GM12878 (cell line): ENCODE measurements at regions not wholly inside any gene's neighbourhood (a gene's known extent, or its start where the extent isn't known, plus 50 kb on each side); places are given as distances from the start of the nearest gene placed in this dataset.

ENCODE experiments used
- ATAC-seq: fragments of 200-7000 bp; cut with Tn5 transposase; 3 replicates; pipeline ENCODE4 v1.9.1; 2020; ENCODE audit warnings: mild to moderate bottlenecking, moderate library complexity
- BruUV-seq: library from RNA; stranded (reverse); fragments of 400-500 nt; replicated peaks from 2 replicates; lab custom pipeline; 2021; lab: Mats Ljungman, UMichigan
- CTCF ChIA-PET: fragments of 300-600 bp; sonication (Branson Sonifier 250); formaldehyde crosslinking; extraction: SDS; loops from one replicate; lab custom pipeline; 2021; ENCODE audit warnings: inconsistent platforms; lab: Yijun Ruan, JAX
- POLR2A ChIA-PET: fragments of 350-600 bp; formaldehyde crosslinking; extraction: SDS; loops from one replicate; lab custom pipeline; 2021; ENCODE audit warnings: inconsistent platforms; lab: Charles Lee
- RAD21 ChIA-PET: fragments of 300-600 bp; sonication (Branson Sonifier 250); formaldehyde crosslinking; loops from one replicate; lab custom pipeline; 2023; ENCODE audit warnings: antibody characterized with exemption; ENCODE audit not compliant: unreplicated experiment; lab: Charles Lee
- SMC1A ChIA-PET: fragments of 300-600 bp; sonication (Branson Sonifier 250); formaldehyde crosslinking; loops from one replicate; lab custom pipeline; 2023; ENCODE audit not compliant: unreplicated experiment, uncharacterized antibody; lab: Charles Lee
- DNase-seq: peaks from one replicate; pipeline ENCODE4 v3.0.0-alpha.2; 2011; ENCODE audit warnings: low read depth, low spot score
- FAIRE-seq: peaks from 3 replicates; lab custom pipeline; 2011; peaks lifted over from hg19 to GRCh38; lab: Jason Lieb, UNC
- H2AFZ ChIP-seq: 2 replicates; pipeline ENCODE4 v1.6.0; 2011; ENCODE audit warnings: low read depth, low read length, control low read depth; ENCODE audit not compliant: control insufficient read depth
- H3K27ac ChIP-seq: 2 replicates; pipeline ENCODE4 v1.5.1; 2011; ENCODE audit warnings: control low read depth; ENCODE audit not compliant: control insufficient read depth, insufficient read depth
- H3K27me3 ChIP-seq, 2 experiments: replicated peaks in 1 of 2; 2 replicates each; pipeline versions ENCODE4 v1.6.0 to v1.6.1; 2011; ENCODE audit warnings: low read length in 1 of 2; ENCODE audit not compliant: control insufficient read depth in 2 of 2, insufficient read depth in 2 of 2
- H3K36me3 ChIP-seq, 2 experiments: 2 replicates each; pipeline ENCODE4 v1.5.1; 2011; ENCODE audit warnings: low read length in 1 of 2; ENCODE audit not compliant: control insufficient read depth in 2 of 2, insufficient read depth in 2 of 2
- H3K4me1 ChIP-seq: 2 replicates; pipeline ENCODE4 v1.6.1; 2011; ENCODE audit warnings: mild to moderate bottlenecking, low read length, moderate library complexity, mixed read lengths; ENCODE audit not compliant: control insufficient read depth, insufficient read depth
- H3K4me2 ChIP-seq: 2 replicates; pipeline ENCODE4 v1.6.0; 2011; ENCODE audit warnings: control low read depth; ENCODE audit not compliant: control insufficient read depth, insufficient read depth
- H3K4me3 ChIP-seq: fragments of 200-600 bp; sonication (generic); 2 replicates; pipeline ENCODE4 v1.5.1; 2016
- H3K79me2 ChIP-seq: 2 replicates; pipeline ENCODE4 v1.6.0; 2011; ENCODE audit warnings: low read length; ENCODE audit not compliant: control insufficient read depth, insufficient read depth
- H3K9ac ChIP-seq: 2 replicates; pipeline ENCODE4 v1.8.0; 2011; ENCODE audit warnings: low read length, control low read depth, mixed read lengths; ENCODE audit not compliant: control insufficient read depth, insufficient read depth
- H3K9me3 ChIP-seq: replicated peaks from 3 replicates; pipeline ENCODE4 v1.5.1; 2011; ENCODE audit warnings: mild to moderate bottlenecking, low read length; ENCODE audit not compliant: control insufficient read depth, insufficient read depth
- H4K20me1 ChIP-seq: 2 replicates; pipeline ENCODE4 v1.6.0; 2011; ENCODE audit not compliant: control insufficient read depth, insufficient read depth
- CHD4 ChIP-seq: fragments of 200-600 bp; sonication (generic); IDR thresholded peaks from 2 replicates; pipeline ENCODE4 v1.6.1; 2016; ENCODE audit warnings: mild to moderate bottlenecking
- CREM ChIP-seq: IDR thresholded peaks from 2 replicates; pipeline ENCODE4 v1.6.1; 2014; ENCODE audit warnings: antibody characterized with exemption, low read depth
- GATAD2B ChIP-seq: fragments of 450-650 bp; conservative IDR thresholded peaks from 2 replicates; pipeline ENCODE4 v1.6.1; 2017; ENCODE audit warnings: low read depth, mild to moderate bottlenecking, moderate library complexity
- IKZF1 ChIP-seq: fragments of 450-650 bp; conservative IDR thresholded peaks from 2 replicates; pipeline ENCODE4 v1.6.1; 2017; ENCODE audit warnings: antibody characterized with exemption, mild to moderate bottlenecking
- NR2F1 ChIP-seq: fragments of 450-650 bp; conservative IDR thresholded peaks from 2 replicates; pipeline ENCODE4 v1.6.1; 2017; ENCODE audit warnings: mild to moderate bottlenecking
- RAD21 ChIP-seq: IDR thresholded peaks from 2 replicates; pipeline ENCODE4 v1.6.1; 2011; ENCODE audit warnings: mild to moderate bottlenecking, low read depth, low read length, moderate library complexity; ENCODE audit not compliant: insufficient read depth
- TCF12 ChIP-seq: IDR thresholded peaks from 2 replicates; pipeline ENCODE4 v1.6.1; 2011; ENCODE audit warnings: low read depth, mild to moderate bottlenecking, low read length
- TCF7 ChIP-seq: IDR thresholded peaks from 2 replicates; pipeline ENCODE4 v1.6.1; 2014; ENCODE audit warnings: antibody characterized with exemption, borderline replicate concordance
- YY1 ChIP-seq: IDR thresholded peaks from 2 replicates; pipeline ENCODE4 v1.6.1; 2011; ENCODE audit warnings: low read depth, mild to moderate bottlenecking, low read length
- ZNF274 ChIP-seq: IDR thresholded peaks from one replicate; pipeline ENCODE4 v1.8.0; 2011; ENCODE audit not compliant: insufficient read length, insufficient read depth
- WGBS: methylation state at CpG from one replicate; pipeline ENCODE4 v1.1.6; 2016; ENCODE audit warnings: low lambda C conversion rate; ENCODE audit not compliant: insufficient replicate concordance, insufficient coverage; ENCODE audit errors: missing lambda C conversion rate; 5-methylcytosine and 5-hydroxymethylcytosine counted together
- in situ Hi-C: fragments of 300-500 bp; cut with MboI; formaldehyde crosslinking; loops from 9 replicates; pipeline ENCODE4 v1.14.3; 2018; ENCODE audit warnings: mixed read lengths
- intact Hi-C: fragments of 100-400 bp; cut with micrococcal nuclease; formaldehyde crosslinking; loops from one replicate; pipeline ENCODE4 v1.14.2; 2022; ENCODE audit not compliant: unreplicated experiment
- TF ChIP-seq, protein P1 (sequence below): fragments of 450-650 bp; IDR thresholded peaks from 2 replicates; pipeline ENCODE4 v1.6.1; 2017; ENCODE audit warnings: mild to moderate bottlenecking, moderate library complexity

DNA sequence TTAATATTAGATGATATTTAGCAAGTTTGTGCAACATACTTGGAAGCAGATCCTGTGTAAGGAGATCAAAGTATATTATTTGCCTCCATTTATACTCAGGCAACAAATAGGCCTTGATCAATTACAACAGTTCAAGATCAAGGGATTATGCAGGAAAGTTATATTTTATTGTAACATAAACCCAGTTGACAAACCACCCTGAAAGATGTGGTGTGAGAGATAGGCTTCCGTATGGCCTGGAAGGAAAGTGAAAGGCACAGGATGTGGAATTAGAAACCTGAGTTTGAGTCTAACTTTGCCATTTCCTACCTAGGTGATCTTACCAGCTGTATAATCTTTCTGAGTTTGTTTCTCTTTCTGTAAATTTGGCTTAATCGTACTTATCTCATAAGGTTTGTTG is 284.1 kb downstream of the BMP4 start:
- WGBS, result 87% methylated on average over 2 of the region's 2 CpGs
- BruUV-seq, result no TSS peak

More for the DNA sequence above, 284.1 kb downstream of the BMP4 start:
- DNase-seq, result no peak
- CTCF ChIA-PET, result interaction anchor here (0.9 kb wide), 1 partner anchor 40 kb away, joined by 3 read pairs; no protein-coding TSS in a partner anchor
- POLR2A ChIA-PET, result no interaction called here
- Histone ChIP-seq H3K4me3 (no peak overlapping the region), H3K79me2 (no peaks in the 10 kb centered on the region)
- TF ChIP-seq YY1 (no peak), TCF7 (no peak), TCF12 (no peak), ZNF274 (no peak), NR2F1 (no peak), GATAD2B (no peak), CREM (no peak), IKZF1 (no peak), RAD21 (no peak), CHD4 (no peak)
- TF ChIP-seq, protein P1, sequence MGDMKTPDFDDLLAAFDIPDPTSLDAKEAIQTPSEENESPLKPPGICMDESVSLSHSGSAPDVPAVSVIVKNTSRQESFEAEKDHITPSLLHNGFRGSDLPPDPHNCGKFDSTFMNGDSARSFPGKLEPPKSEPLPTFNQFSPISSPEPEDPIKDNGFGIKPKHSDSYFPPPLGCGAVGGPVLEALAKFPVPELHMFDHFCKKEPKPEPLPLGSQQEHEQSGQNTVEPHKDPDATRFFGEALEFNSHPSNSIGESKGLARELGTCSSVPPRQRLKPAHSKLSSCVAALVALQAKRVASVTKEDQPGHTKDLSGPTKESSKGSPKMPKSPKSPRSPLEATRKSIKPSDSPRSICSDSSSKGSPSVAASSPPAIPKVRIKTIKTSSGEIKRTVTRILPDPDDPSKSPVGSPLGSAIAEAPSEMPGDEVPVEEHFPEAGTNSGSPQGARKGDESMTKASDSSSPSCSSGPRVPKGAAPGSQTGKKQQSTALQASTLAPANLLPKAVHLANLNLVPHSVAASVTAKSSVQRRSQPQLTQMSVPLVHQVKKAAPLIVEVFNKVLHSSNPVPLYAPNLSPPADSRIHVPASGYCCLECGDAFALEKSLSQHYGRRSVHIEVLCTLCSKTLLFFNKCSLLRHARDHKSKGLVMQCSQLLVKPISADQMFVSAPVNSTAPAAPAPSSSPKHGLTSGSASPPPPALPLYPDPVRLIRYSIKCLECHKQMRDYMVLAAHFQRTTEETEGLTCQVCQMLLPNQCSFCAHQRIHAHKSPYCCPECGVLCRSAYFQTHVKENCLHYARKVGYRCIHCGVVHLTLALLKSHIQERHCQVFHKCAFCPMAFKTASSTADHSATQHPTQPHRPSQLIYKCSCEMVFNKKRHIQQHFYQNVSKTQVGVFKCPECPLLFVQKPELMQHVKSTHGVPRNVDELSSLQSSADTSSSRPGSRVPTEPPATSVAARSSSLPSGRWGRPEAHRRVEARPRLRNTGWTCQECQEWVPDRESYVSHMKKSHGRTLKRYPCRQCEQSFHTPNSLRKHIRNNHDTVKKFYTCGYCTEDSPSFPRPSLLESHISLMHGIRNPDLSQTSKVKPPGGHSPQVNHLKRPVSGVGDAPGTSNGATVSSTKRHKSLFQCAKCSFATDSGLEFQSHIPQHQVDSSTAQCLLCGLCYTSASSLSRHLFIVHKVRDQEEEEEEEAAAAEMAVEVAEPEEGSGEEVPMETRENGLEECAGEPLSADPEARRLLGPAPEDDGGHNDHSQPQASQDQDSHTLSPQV, result no peak
- TF ChIP-seq, all 136 proteins: peak for 0
- intact Hi-C loops (no loop called here), in situ Hi-C loops (no loop called here)
- H3K36me3 ChIP-seq, result no peaks in the 10 kb centered on the region
- ChIA-PET SMC1A (no interaction called here), RAD21 (no interaction called here)
- no peak overlapping the region for H3K9ac ChIP-seq
- H4K20me1 ChIP-seq, result no peaks in the 10 kb centered on the region
- no peak overlapping the region for H2AFZ ChIP-seq
- no peak overlapping the region for H3K27ac ChIP-seq
- H3K4me2 ChIP-seq, result no peak overlapping the region
- H3K9me3 ChIP-seq, result no peaks in the 10 kb centered on the region
- FAIRE-seq (no peak), ATAC-seq (no peak)
- H3K4me1 ChIP-seq, result no peaks in the 10 kb centered on the region
- no peaks in the 10 kb centered on the region for H3K27me3 ChIP-seq
